A549 (cell line): ENCODE measurements at regions not wholly inside any gene's neighbourhood (a gene's known extent, or its start where the extent isn't known, plus 50 kb on each side); places are given as distances from the start of the nearest gene placed in this dataset.

Source experiments
- EP300 ChIP-seq, 2 experiments: fragments of >200 bp; sonication (Bioruptor Twin); formaldehyde crosslinking; IDR thresholded peaks; 2 replicates in 1 of 2; 3 replicates in 1 of 2; pipeline ENCODE4 v1.6.1; 2016 to 2017
- ESRRA ChIP-seq: fragments of 150-350 bp; IDR thresholded peaks from 2 replicates; pipeline ENCODE4 v1.6.1; 2014; ENCODE audit warnings: mild to moderate bottlenecking, low read length, borderline replicate concordance
- HDAC2 ChIP-seq: fragments of 200-600 bp; sonication (generic); IDR thresholded peaks from 2 replicates; pipeline ENCODE4 v1.6.1; 2016
- MAFK ChIP-seq: fragments of 450-650 bp; IDR thresholded peaks from 2 replicates; pipeline ENCODE4 v1.6.1; 2014; ENCODE audit not compliant: partially characterized antibody
- PHF8 ChIP-seq: fragments of 200-600 bp; sonication (generic); IDR thresholded peaks from 2 replicates; pipeline ENCODE4 v1.6.1; 2016; ENCODE audit warnings: low read depth, mild to moderate bottlenecking, antibody characterized with exemption, moderate library complexity, borderline replicate concordance
- POLR2A ChIP-seq: IDR thresholded peaks from 2 replicates; pipeline ENCODE4 v1.6.1; 2012; ENCODE audit warnings: mild to moderate bottlenecking, low read length
- RCOR1 ChIP-seq: fragments of 150-350 bp; IDR thresholded peaks from 2 replicates; pipeline ENCODE4 v1.6.1; 2014; ENCODE audit warnings: antibody characterized with exemption, low read length, low read depth
- RFX5 ChIP-seq: fragments of 450-650 bp; IDR thresholded peaks from 2 replicates; pipeline ENCODE4 v1.7.1; 2014; ENCODE audit warnings: antibody characterized with exemption, mild to moderate bottlenecking, moderate library complexity
- RNF2 ChIP-seq: fragments of 200-600 bp; sonication (generic); IDR thresholded peaks from 2 replicates; pipeline ENCODE4 v1.6.1; 2016; ENCODE audit warnings: low read depth, mild to moderate bottlenecking, antibody characterized with exemption, moderate library complexity, borderline replicate concordance
- TP53 ChIP-seq: fragments of 250-450 bp; sonication (Bioruptor Pico); IDR thresholded peaks from 2 replicates; pipeline ENCODE4 v1.5.0; 2021; ENCODE audit warnings: mild to moderate bottlenecking, moderate library complexity
- TF ChIP-seq, protein P1 (sequence below): fragments of >200 bp; sonication (Bioruptor Twin); formaldehyde crosslinking; IDR thresholded peaks from 3 replicates; pipeline ENCODE4 v1.5.1; 2016
- TF ChIP-seq, protein P2 (sequence below): IDR thresholded peaks from 2 replicates; pipeline ENCODE4 v1.6.1; 2012

DNA sequence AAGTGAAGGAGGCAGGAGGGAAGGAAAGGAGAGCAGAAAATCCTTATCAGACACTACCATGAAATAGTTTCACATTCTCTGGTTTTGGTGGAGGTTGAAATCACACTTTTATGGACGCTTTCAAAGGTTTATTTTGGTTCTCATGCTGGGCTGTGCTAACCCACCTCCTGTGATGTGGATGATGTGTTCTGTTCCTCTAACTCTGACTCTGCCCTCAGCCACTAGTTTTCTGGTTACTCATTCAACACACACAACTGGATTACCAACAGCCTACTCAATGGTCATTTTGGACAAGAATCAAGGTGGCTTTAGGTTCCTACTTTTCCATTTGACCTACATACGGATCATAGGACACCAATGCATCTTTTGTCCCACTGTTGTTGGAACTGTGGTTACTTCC lies 522.1 kb upstream of the BTBD3 start:
- no peak for TF ChIP-seq EP300 (IDR thresholded peaks at IDR 0.05)
- TF ChIP-seq, protein P1, sequence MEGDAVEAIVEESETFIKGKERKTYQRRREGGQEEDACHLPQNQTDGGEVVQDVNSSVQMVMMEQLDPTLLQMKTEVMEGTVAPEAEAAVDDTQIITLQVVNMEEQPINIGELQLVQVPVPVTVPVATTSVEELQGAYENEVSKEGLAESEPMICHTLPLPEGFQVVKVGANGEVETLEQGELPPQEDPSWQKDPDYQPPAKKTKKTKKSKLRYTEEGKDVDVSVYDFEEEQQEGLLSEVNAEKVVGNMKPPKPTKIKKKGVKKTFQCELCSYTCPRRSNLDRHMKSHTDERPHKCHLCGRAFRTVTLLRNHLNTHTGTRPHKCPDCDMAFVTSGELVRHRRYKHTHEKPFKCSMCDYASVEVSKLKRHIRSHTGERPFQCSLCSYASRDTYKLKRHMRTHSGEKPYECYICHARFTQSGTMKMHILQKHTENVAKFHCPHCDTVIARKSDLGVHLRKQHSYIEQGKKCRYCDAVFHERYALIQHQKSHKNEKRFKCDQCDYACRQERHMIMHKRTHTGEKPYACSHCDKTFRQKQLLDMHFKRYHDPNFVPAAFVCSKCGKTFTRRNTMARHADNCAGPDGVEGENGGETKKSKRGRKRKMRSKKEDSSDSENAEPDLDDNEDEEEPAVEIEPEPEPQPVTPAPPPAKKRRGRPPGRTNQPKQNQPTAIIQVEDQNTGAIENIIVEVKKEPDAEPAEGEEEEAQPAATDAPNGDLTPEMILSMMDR: no peak
- TF ChIP-seq RNF2: no peak
- no peak for TF ChIP-seq TP53 (CRISPR knock-in tag)
- TF ChIP-seq MAFK: no peak
- no peak for TF ChIP-seq RFX5
- no peak for TF ChIP-seq PHF8
- TF ChIP-seq ESRRA: no peak
- TF ChIP-seq, protein P2, sequence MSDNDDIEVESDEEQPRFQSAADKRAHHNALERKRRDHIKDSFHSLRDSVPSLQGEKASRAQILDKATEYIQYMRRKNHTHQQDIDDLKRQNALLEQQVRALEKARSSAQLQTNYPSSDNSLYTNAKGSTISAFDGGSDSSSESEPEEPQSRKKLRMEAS: no peak
- TF ChIP-seq HDAC2: no peak
- no peak for TF ChIP-seq POLR2A
- TF ChIP-seq RCOR1: no peak
